PFSK-1 (cell line): ENCODE measurements at regions not wholly inside any gene's neighbourhood (a gene's known extent, or its start where the extent isn't known, plus 50 kb on each side); places are given as distances from the start of the nearest gene placed in this dataset.

Experiments
- POLR2AphosphoS5 ChIP-seq: IDR thresholded peaks from 2 replicates; pipeline ENCODE4 v1.6.1; 2012; ENCODE audit warnings: low read depth, mild to moderate bottlenecking, control low read depth, low read length, moderate library complexity
- TAF1 ChIP-seq: IDR thresholded peaks from 2 replicates; pipeline ENCODE4 v1.6.1; 2012; ENCODE audit warnings: low read length, control low read depth, borderline replicate concordance; ENCODE audit not compliant: insufficient read depth
- TF ChIP-seq, protein P1 (sequence below), 2 experiments: IDR thresholded peaks; 2 replicates each; pipeline versions ENCODE4 v1.6.1 to v1.8.0; 2011 to 2012; ENCODE audit warnings: low read depth in 2 of 2, low read length in 2 of 2, control low read depth in 1 of 2, inconsistent platforms in 1 of 2, mild to moderate bottlenecking in 1 of 2, moderate library complexity in 1 of 2; ENCODE audit not compliant: insufficient read depth in 1 of 2

DNA sequence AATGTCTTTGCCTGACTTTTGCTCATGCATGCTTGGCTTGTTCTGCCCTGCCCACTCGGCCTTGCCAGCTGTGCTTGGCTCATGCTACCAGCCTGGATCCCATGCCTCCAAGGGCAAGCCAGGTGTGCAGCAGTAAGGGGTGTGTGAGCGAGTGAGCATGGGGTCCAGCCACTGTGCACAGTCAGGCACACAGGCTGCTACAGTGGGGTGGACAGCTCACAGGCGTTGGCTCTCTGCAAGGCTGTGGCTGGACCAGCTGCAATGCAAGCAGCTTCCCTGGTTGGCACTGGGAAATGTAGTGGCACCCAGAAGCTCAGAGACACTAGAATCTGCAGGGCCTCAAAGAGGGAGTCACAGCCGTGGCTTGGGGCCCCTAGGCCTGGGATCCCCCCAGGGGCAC is 529.7 kb downstream of the DSC3 start:
- no peak for TF ChIP-seq POLR2AphosphoS5
- TF ChIP-seq, protein P1, sequence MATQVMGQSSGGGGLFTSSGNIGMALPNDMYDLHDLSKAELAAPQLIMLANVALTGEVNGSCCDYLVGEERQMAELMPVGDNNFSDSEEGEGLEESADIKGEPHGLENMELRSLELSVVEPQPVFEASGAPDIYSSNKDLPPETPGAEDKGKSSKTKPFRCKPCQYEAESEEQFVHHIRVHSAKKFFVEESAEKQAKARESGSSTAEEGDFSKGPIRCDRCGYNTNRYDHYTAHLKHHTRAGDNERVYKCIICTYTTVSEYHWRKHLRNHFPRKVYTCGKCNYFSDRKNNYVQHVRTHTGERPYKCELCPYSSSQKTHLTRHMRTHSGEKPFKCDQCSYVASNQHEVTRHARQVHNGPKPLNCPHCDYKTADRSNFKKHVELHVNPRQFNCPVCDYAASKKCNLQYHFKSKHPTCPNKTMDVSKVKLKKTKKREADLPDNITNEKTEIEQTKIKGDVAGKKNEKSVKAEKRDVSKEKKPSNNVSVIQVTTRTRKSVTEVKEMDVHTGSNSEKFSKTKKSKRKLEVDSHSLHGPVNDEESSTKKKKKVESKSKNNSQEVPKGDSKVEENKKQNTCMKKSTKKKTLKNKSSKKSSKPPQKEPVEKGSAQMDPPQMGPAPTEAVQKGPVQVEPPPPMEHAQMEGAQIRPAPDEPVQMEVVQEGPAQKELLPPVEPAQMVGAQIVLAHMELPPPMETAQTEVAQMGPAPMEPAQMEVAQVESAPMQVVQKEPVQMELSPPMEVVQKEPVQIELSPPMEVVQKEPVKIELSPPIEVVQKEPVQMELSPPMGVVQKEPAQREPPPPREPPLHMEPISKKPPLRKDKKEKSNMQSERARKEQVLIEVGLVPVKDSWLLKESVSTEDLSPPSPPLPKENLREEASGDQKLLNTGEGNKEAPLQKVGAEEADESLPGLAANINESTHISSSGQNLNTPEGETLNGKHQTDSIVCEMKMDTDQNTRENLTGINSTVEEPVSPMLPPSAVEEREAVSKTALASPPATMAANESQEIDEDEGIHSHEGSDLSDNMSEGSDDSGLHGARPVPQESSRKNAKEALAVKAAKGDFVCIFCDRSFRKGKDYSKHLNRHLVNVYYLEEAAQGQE (IDR thresholded peaks at IDR 0.05; ENCODE audit: insufficient read depth in 1 of 2, low read depth in 2 of 2, low read length in 2 of 2) = no peak
- TF ChIP-seq TAF1 = no peak
